GM12892 (cell line): ENCODE measurements at regions not wholly inside any gene's neighbourhood (a gene's known extent, or its start where the extent isn't known, plus 50 kb on each side); places are given as distances from the start of the nearest gene placed in this dataset.

ENCODE experiments used
- POLR2A ChIP-seq: IDR thresholded peaks from 2 replicates; pipeline ENCODE4 v1.6.1; 2011; ENCODE audit warnings: low read depth, low read length, control low read depth
- POLR2AphosphoS5 ChIP-seq: IDR thresholded peaks from 2 replicates; pipeline ENCODE4 v1.6.1; 2011; ENCODE audit warnings: low read depth, low read length, control low read depth

- TF ChIP-seq POLR2A: no peak
- no peak for TF ChIP-seq POLR2AphosphoS5
Measured at GRCh38 chr6:112477125-112477524, 130.0 kb downstream of the RFPL4B start.
